SK-N-SH (cell line): ENCODE measurements at regions not wholly inside any gene's neighbourhood (a gene's known extent, or its start where the extent isn't known, plus 50 kb on each side); places are given as distances from the start of the nearest gene placed in this dataset.

Experiments
- CTCF ChIA-PET: fragments of 300-600, 350-600 bp; formaldehyde crosslinking; extraction: SDS; loops from one replicate; lab custom pipeline; 2021; lab: Yijun Ruan, JAX
- POLR2A ChIA-PET: fragments of 350-600 bp; sonication (Branson Sonifier 250); formaldehyde crosslinking; extraction: SDS; loops from one replicate; lab custom pipeline; 2020; ENCODE audit warnings: antibody characterized with exemption, inconsistent platforms; lab: Yijun Ruan, JAX
- DNase-seq: peaks from one replicate; pipeline ENCODE4 v3.0.0; 2012
- H2AFZ ChIP-seq: fragments of 200-600 bp; sonication (generic); 2 replicates; pipeline ENCODE4 v1.8.1; 2016; ENCODE audit warnings: antibody characterized with exemption, mild to moderate bottlenecking, low read depth
- H3F3A ChIP-seq: fragments of 200-600 bp; sonication (generic); replicated peaks from 2 replicates; pipeline ENCODE3; 2016; ENCODE audit warnings: antibody characterized with exemption, mild to moderate bottlenecking; ENCODE audit not compliant: insufficient read depth
- H3K27ac ChIP-seq, 2 experiments: fragments of 200-500 bp in 1 of 2; fragments of 200-600 bp in 1 of 2; sonication (Bioruptor generic) in 1 of 2; sonication (generic), shearing (Covaris generic) in 1 of 2; 2 replicates each; pipeline versions ENCODE4 v1.5.1 to v1.6.1; 2014 to 2016; ENCODE audit warnings: low read depth in 2 of 2, inconsistent platforms in 1 of 2, low read length in 1 of 2, mild to moderate bottlenecking in 1 of 2, mixed read lengths in 1 of 2
- H3K27me3 ChIP-seq: fragments of 200-600 bp; sonication (generic), shearing (Covaris generic); 2 replicates; pipeline ENCODE4 v1.6.1; 2016; ENCODE audit warnings: mixed run types; ENCODE audit not compliant: insufficient read depth
- H3K36me3 ChIP-seq, 2 experiments: fragments of 200-500 bp in 1 of 2; fragments of 200-600 bp in 1 of 2; sonication (Bioruptor generic) in 1 of 2; sonication (generic) in 1 of 2; replicated peaks in 1 of 2; 2 replicates each; pipeline versions ENCODE3 to v1.5.1; 2014 to 2016; ENCODE audit warnings: low read length in 1 of 2, mild to moderate bottlenecking in 1 of 2; ENCODE audit not compliant: insufficient read depth in 2 of 2, control insufficient read depth in 1 of 2
- H3K4me1 ChIP-seq, 2 experiments: fragments of 200-500 bp in 1 of 2; fragments of 200-600 bp in 1 of 2; sonication (Bioruptor generic) in 1 of 2; sonication (generic), shearing (Covaris generic) in 1 of 2; 2 replicates each; pipeline versions ENCODE4 v1.5.1 to v1.6.1; 2014 to 2016; ENCODE audit warnings: low read depth in 1 of 2, low read length in 1 of 2, mixed run types in 1 of 2; ENCODE audit not compliant: insufficient read depth in 2 of 2, control insufficient read depth in 1 of 2
- H3K4me2 ChIP-seq: fragments of 200-600 bp; sonication (generic), shearing (Covaris generic); 2 replicates; pipeline ENCODE4 v1.6.1; 2017; ENCODE audit warnings: mixed run types
- H3K4me3 ChIP-seq, 2 experiments: fragments of 200-500 bp in 1 of 2; fragments of 200-600 bp in 1 of 2; sonication (Bioruptor generic) in 1 of 2; sonication (generic), shearing (Covaris generic) in 1 of 2; 2 replicates each; pipeline versions ENCODE4 v1.5.1 to v1.8.1; 2014 to 2016; ENCODE audit warnings: low read depth in 2 of 2, inconsistent platforms in 1 of 2, low read length in 1 of 2, mild to moderate bottlenecking in 1 of 2, mixed read lengths in 1 of 2, moderate library complexity in 1 of 2
- H3K79me2 ChIP-seq: fragments of 200-600 bp; sonication (generic); 2 replicates; pipeline ENCODE4 v1.8.1; 2017; ENCODE audit warnings: mild to moderate bottlenecking; ENCODE audit not compliant: insufficient read depth
- H3K9ac ChIP-seq: fragments of 200-600 bp; sonication (generic); 2 replicates; pipeline ENCODE4 v1.6.1; 2017; ENCODE audit warnings: mixed run types
- H3K9me2 ChIP-seq: fragments of 200-600 bp; sonication (generic); 2 replicates; pipeline ENCODE4 v1.6.1; 2017; ENCODE audit warnings: mixed run types
- H3K9me3 ChIP-seq: fragments of 200-600 bp; sonication (generic); 2 replicates; pipeline ENCODE4 v1.6.1; 2017; ENCODE audit warnings: mixed run types, mild to moderate bottlenecking, moderate library complexity
- H4K20me1 ChIP-seq: fragments of 200-600 bp; sonication (generic); 2 replicates; pipeline ENCODE4 v1.6.1; 2017; ENCODE audit warnings: mild to moderate bottlenecking, mixed run types; ENCODE audit not compliant: insufficient read depth
- CTCF ChIP-seq: fragments of 200-600 bp; sonication (generic); IDR thresholded peaks from 2 replicates; pipeline ENCODE4 v1.6.1; 2017; ENCODE audit warnings: antibody characterized with exemption, mild to moderate bottlenecking, moderate library complexity
- ELF1 ChIP-seq: IDR thresholded peaks from 2 replicates; pipeline ENCODE4 v1.4.0; 2012
- EP300 ChIP-seq, 2 experiments: IDR thresholded peaks; 2 replicates each; pipeline versions ENCODE4 v1.4.0 to v1.6.1; 2012; ENCODE audit warnings: borderline replicate concordance in 1 of 2, low read depth in 1 of 2, low read length in 1 of 2
- FOSL2 ChIP-seq: IDR thresholded peaks from 2 replicates; pipeline ENCODE4 v1.4.0; 2012; ENCODE audit warnings: low read depth, mild to moderate bottlenecking, moderate library complexity, borderline replicate concordance
- GATA2 ChIP-seq: sonication (generic); formaldehyde crosslinking; IDR thresholded peaks from 2 replicates; pipeline ENCODE4 v1.5.0; 2020; ENCODE audit warnings: mild to moderate bottlenecking, missing genetic modification reagents
- IRF3 ChIP-seq: fragments of 150-350 bp; IDR thresholded peaks from 2 replicates; pipeline ENCODE4 v1.6.1; 2016; ENCODE audit warnings: mild to moderate bottlenecking, low read depth, low read length
- JUND ChIP-seq: IDR thresholded peaks from 2 replicates; pipeline ENCODE4 v1.4.0; 2012
- REST ChIP-seq: IDR thresholded peaks from 2 replicates; pipeline ENCODE4 v1.6.1; 2012; ENCODE audit warnings: mild to moderate bottlenecking, low read depth, low read length, moderate library complexity
- RXRA ChIP-seq: IDR thresholded peaks from 2 replicates; pipeline ENCODE4 v1.4.0; 2012; ENCODE audit warnings: low read depth, mild to moderate bottlenecking, borderline replicate concordance
- TCF12 ChIP-seq: IDR thresholded peaks from 2 replicates; pipeline ENCODE4 v1.4.0; 2012
- TEAD4 ChIP-seq: IDR thresholded peaks from 2 replicates; pipeline ENCODE4 v1.4.0; 2012; ENCODE audit warnings: mild to moderate bottlenecking, borderline replicate concordance; ENCODE audit not compliant: insufficient read depth
- USF2 ChIP-seq: fragments of 150-350 bp; IDR thresholded peaks from 2 replicates; pipeline ENCODE4 v1.6.1; 2017; ENCODE audit warnings: antibody characterized with exemption, low read length, low read depth, borderline replicate concordance
- YY1 ChIP-seq: IDR thresholded peaks from 2 replicates; pipeline ENCODE4 v1.4.0; 2012; ENCODE audit warnings: low read depth, mild to moderate bottlenecking
- WGBS: methylation state at CpG from one replicate; pipeline ENCODE4 v1.1.6; 2017; ENCODE audit warnings: low lambda C conversion rate; 5-methylcytosine and 5-hydroxymethylcytosine counted together

GRCh38 chr17:72462407-72462806, 341.6 kb downstream of the SOX9 start:
- WGBS, result 86% methylated on average over 1 of the region's 1 CpG
- peaks cover 2 to 12% of the 10 kb centered on the region in 2 experiments; a peak in 3 of 4 replicates for H3K4me1 ChIP-seq
- no peak overlapping the region for H3K4me2 ChIP-seq
- no peaks in the 10 kb centered on the region for H3K27me3 ChIP-seq
- no peaks in the 10 kb centered on the region for H4K20me1 ChIP-seq
- H3K27ac ChIP-seq, result 0 out of 4 replicates have a peak overlapping the region, but pooled peaks of 1 of the 2 experiments have one; percentile 1
- H3K79me2 ChIP-seq, result peaks cover 9% of the 10 kb centered on the region
- H3K9ac ChIP-seq, result no peak overlapping the region
- no peaks in the 10 kb centered on the region for H3K36me3 ChIP-seq
- H3F3A ChIP-seq, result peaks cover 15% of the 10 kb centered on the region
- CTCF ChIA-PET, result interaction anchor here (1.0 kb wide), 1 partner anchor 76 kb away, joined by 3 read pairs; no protein-coding TSS in a partner anchor
- no peak for DNase-seq
- no peaks in the 10 kb centered on the region for H3K9me3 ChIP-seq
- TF ChIP-seq TCF12, result no peak
- no peak for TF ChIP-seq TEAD4
- TF ChIP-seq ELF1, result no peak
- TF ChIP-seq REST, result no peak
- TF ChIP-seq USF2, result no peak
- TF ChIP-seq GATA2 (CRISPR knock-in tag), result no peak
- TF ChIP-seq EP300 (IDR thresholded peaks at IDR 0.05; ENCODE audit: borderline replicate concordance in 1 of 2, low read depth in 1 of 2, low read length in 1 of 2), result no peak
- TF ChIP-seq RXRA, result no peak
- no peak for TF ChIP-seq JUND
- no peaks in the 10 kb centered on the region for H3K9me2 ChIP-seq
- no peak overlapping the region for H2AFZ ChIP-seq
- POLR2A ChIA-PET, result interaction anchor here (0.6 kb wide), 1 partner anchor 29 kb away, joined by 3 read pairs; no protein-coding TSS in a partner anchor
- no peak overlapping the region for H3K4me3 ChIP-seq

- no peak overlapping the region for H3K27ac ChIP-seq
- peaks cover 15% of the 10 kb centered on the region for H3F3A ChIP-seq
- no peak overlapping the region for H3K9ac ChIP-seq
- ChIA-PET POLR2A (interaction anchor here (0.6 kb wide), 1 partner anchor 29 kb away, joined by 3 read pairs; no protein-coding TSS in a partner anchor), CTCF (interaction anchor here (1.0 to 1.2 kb wide), 2 partner anchors 36 to 75 kb away, joined by 3 read pairs; no protein-coding TSS in a partner anchor)
- peaks cover 2 to 12% of the 10 kb centered on the region in 2 experiments; a peak in 3 of 4 replicates for H3K4me1 ChIP-seq
- H2AFZ ChIP-seq, result no peak overlapping the region
- no peaks in the 10 kb centered on the region for H3K36me3 ChIP-seq
- no peak overlapping the region for H3K4me3 ChIP-seq
- H3K9me3 ChIP-seq, result no peaks in the 10 kb centered on the region
- H3K9me2 ChIP-seq, result no peaks in the 10 kb centered on the region
- H3K4me2 ChIP-seq, result no peak overlapping the region
- peaks cover 9% of the 10 kb centered on the region for H3K79me2 ChIP-seq
- no peaks in the 10 kb centered on the region for H3K27me3 ChIP-seq
- WGBS, result 93% methylated on average over 4 of the region's 4 CpGs
- DNase-seq, result no peak
- no peaks in the 10 kb centered on the region for H4K20me1 ChIP-seq
- TF ChIP-seq YY1, result no peak
- TF ChIP-seq IRF3, result no peak
- TF ChIP-seq USF2, result no peak
- TF ChIP-seq FOSL2, result no peak
- no peak for TF ChIP-seq TEAD4
- no peak for TF ChIP-seq CTCF
- no peak for TF ChIP-seq ELF1
- no peak for TF ChIP-seq TCF12
- TF ChIP-seq REST, result no peak
- TF ChIP-seq JUND, result no peak
Observed at GRCh38 chr17:72462814-72463213, 342.0 kb downstream of the SOX9 start.
